C4-2B (cell line): ENCODE measurements at regions not wholly inside any gene's neighbourhood (a gene's known extent, or its start where the extent isn't known, plus 50 kb on each side); places are given as distances from the start of the nearest gene placed in this dataset.

Source experiments
- ZFX ChIP-seq: fragments of 450-650 bp; IDR thresholded peaks from 2 replicates; pipeline ENCODE4 v1.6.1; 2017
- TF ChIP-seq, protein P1 (sequence below): fragments of 450-650 bp; conservative IDR thresholded peaks from 2 replicates; pipeline ENCODE4 v1.5.1; 2017; ENCODE audit warnings: mild to moderate bottlenecking

DNA sequence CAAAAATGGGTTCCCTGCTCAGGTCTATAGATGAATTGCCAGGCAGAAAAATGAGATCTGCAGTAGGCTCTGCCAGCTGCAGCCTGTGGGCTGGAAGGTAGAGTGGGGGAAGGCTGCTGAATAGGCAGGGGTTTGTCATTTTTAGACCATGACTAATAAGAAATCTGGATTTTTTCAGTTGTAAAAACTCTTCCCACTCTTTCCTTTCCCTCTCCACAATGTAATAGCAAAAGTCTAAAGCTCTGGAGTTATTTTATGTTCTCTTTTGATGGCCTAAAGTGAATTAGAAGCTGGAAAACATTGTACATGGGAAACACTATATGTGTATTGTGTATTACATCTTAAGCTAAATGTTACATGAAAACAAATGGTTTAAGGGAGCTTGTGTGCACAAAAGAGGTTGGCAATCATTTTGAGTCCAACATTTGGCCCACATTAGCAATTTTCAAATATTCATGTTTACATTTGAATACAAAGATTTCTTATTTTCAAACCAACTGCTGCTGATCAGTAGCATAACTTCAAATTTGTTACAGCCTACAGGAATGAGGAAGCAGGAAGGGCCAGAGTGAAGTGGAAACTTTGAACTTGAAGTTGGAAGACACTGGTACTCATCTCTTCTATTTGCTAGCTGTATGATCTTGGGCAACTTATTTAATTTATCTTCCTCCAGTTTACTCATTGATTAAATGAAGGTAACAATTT, 407.1 kb downstream of the SLC4A3 start:
- TF ChIP-seq, protein P1, sequence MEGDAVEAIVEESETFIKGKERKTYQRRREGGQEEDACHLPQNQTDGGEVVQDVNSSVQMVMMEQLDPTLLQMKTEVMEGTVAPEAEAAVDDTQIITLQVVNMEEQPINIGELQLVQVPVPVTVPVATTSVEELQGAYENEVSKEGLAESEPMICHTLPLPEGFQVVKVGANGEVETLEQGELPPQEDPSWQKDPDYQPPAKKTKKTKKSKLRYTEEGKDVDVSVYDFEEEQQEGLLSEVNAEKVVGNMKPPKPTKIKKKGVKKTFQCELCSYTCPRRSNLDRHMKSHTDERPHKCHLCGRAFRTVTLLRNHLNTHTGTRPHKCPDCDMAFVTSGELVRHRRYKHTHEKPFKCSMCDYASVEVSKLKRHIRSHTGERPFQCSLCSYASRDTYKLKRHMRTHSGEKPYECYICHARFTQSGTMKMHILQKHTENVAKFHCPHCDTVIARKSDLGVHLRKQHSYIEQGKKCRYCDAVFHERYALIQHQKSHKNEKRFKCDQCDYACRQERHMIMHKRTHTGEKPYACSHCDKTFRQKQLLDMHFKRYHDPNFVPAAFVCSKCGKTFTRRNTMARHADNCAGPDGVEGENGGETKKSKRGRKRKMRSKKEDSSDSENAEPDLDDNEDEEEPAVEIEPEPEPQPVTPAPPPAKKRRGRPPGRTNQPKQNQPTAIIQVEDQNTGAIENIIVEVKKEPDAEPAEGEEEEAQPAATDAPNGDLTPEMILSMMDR = no peak
- TF ChIP-seq ZFX = no peak
